SK-N-SH (cell line): ENCODE measurements at regions not wholly inside any gene's neighbourhood (a gene's known extent, or its start where the extent isn't known, plus 50 kb on each side); places are given as distances from the start of the nearest gene placed in this dataset.

Source experiments
- CTCF ChIP-seq: fragments of 200-600 bp; sonication (generic); IDR thresholded peaks from 2 replicates; pipeline ENCODE4 v1.6.1; 2017; ENCODE audit warnings: antibody characterized with exemption, mild to moderate bottlenecking, moderate library complexity
- FOXJ3 ChIP-seq: sonication (generic); formaldehyde crosslinking; IDR thresholded peaks from 2 replicates; pipeline ENCODE4 v1.5.1; 2020; ENCODE audit warnings: mild to moderate bottlenecking, missing genetic modification reagents
- REST ChIP-seq: IDR thresholded peaks from 2 replicates; pipeline ENCODE4 v1.6.1; 2012; ENCODE audit warnings: mild to moderate bottlenecking, low read depth, low read length, moderate library complexity
- SMC3 ChIP-seq: IDR thresholded peaks from 2 replicates; pipeline ENCODE4 v1.6.1; 2012; ENCODE audit warnings: low read depth, low read length, improper control_type of control experiment

GRCh38 chr3:6602329-6602728 lies 258.6 kb upstream of the GRM7 start:
- TF ChIP-seq CTCF (no peak), SMC3 (no peak), FOXJ3 (CRISPR knock-in tag) (no peak), REST (no peak)
